ENCODE measurements at regions not wholly inside any gene's neighbourhood (a gene's known extent, or its start where the extent isn't known, plus 50 kb on each side); places are given as distances from the start of the nearest gene placed in this dataset.
A peak's percentile ranks its signal among the peaks of the same experiment; 100 is the strongest.

DNA sequence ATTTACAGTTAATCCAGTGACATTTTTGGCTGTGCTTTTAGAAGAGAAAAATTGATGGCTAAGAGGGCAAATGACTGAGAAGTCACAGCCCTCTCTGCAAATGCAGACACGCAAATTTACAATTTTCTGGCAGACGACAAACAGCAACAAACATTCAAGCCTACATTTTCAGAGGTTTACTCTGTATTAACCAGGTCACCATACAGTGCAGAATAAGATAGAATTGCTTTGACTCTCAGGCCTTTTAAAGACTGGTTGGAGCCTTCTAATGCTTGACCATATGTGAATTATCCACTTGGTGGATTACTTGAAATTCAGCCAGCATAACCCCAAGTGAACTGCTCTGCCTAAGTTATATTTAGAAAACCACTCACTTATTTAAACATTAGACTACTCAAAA is 65.5 kb upstream of the FOXN2 start:
- H3K4me3 ChIP-seq (replicated peaks in 1 of 4; ENCODE audit: control extremely low read depth in 1 of 4, insufficient read depth in 1 of 4, low read depth in 3 of 4, low read length in 4 of 4) = peak overlapping the region in 3 of 4 experiments; percentile 17 to 26 (median 19)
- no peaks in the 10 kb centered on the region for H3K9me3 ChIP-seq (ENCODE audit: control insufficient read depth, insufficient read depth, low read depth, low read length)
- peaks cover 24% of the 10 kb centered on the region for H3K4me1 ChIP-seq (ENCODE audit: control insufficient read depth, extremely low read depth, insufficient read depth, low read length)
- peak overlapping the region; percentile 67 for H3K4me2 ChIP-seq (ENCODE audit: extremely low read depth, insufficient read depth, low read length)
- H3K36me3 ChIP-seq (ENCODE audit: control insufficient read depth, insufficient read depth, low read length) = no peaks in the 10 kb centered on the region
- no peak for TF ChIP-seq EZH2 (IDR thresholded peaks at IDR 0.05; ENCODE audit: low read length, missing control alignments)
- TF ChIP-seq, protein P1, sequence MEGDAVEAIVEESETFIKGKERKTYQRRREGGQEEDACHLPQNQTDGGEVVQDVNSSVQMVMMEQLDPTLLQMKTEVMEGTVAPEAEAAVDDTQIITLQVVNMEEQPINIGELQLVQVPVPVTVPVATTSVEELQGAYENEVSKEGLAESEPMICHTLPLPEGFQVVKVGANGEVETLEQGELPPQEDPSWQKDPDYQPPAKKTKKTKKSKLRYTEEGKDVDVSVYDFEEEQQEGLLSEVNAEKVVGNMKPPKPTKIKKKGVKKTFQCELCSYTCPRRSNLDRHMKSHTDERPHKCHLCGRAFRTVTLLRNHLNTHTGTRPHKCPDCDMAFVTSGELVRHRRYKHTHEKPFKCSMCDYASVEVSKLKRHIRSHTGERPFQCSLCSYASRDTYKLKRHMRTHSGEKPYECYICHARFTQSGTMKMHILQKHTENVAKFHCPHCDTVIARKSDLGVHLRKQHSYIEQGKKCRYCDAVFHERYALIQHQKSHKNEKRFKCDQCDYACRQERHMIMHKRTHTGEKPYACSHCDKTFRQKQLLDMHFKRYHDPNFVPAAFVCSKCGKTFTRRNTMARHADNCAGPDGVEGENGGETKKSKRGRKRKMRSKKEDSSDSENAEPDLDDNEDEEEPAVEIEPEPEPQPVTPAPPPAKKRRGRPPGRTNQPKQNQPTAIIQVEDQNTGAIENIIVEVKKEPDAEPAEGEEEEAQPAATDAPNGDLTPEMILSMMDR (conservative IDR thresholded peaks at IDR 0.05 in 1 of 2, IDR thresholded peaks at IDR 0.05 in 1 of 2; ENCODE audit: low read depth in 1 of 2, low read length in 2 of 2) = no peak
- no peak overlapping the region for H3K9ac ChIP-seq (ENCODE audit: insufficient read depth, low read length)
- peak; percentile 72 to 92 for DNase-seq (ENCODE audit: low read depth in 2 of 2)
- no peaks in the 10 kb centered on the region for H3K79me2 ChIP-seq (ENCODE audit: control insufficient read depth, insufficient read depth, low read length)
- H2AFZ ChIP-seq (ENCODE audit: low read length) = no peak overlapping the region
- no peaks in the 10 kb centered on the region for H4K20me1 ChIP-seq (ENCODE audit: control insufficient read depth, extremely low read depth, insufficient read depth, low read length)
- peak overlapping the region; percentile 83 for H3K27ac ChIP-seq (ENCODE audit: insufficient read depth, low read length)
- H3K27me3 ChIP-seq (ENCODE audit: control insufficient read depth, insufficient read depth, low read length) = no peaks in the 10 kb centered on the region

DNA sequence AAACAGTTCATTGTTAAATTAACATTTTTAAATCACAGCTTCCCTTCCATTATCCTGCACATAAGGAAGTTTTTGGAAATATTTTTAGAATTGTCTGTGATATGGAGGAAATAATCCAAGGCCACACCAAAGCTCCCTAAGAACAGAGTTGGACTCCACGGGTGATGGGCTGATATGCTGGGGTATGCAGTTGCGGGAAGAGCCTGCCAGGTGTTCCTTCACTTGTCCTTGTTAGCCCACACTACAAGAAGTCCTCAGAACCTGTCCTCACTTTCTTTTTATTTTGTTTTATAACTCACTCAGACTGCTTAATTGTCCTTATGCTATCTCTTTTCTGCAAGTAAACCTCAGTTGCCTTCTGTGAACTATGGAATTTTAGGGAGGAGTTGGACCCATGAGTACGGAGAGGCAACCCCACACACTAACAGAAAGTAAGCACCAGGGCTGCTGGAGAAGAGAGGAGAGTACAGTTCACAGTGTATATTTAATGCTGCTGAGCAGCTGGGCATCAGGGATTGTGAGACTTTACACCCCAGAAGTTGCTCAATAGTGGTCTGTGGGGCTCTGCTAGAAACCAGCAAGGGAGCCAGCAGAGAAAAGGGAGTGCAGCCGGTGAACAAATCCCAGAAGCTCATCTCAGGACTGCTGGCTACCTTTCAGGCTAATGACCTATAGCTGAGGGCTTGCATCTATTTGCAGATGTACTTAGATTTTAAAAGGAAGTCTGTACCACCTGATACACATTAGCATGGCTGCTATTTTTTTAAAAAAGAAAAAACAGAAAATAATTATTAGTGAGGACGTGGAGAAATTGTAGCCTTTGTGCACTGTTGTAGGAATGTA is 64.6 kb upstream of the FOXN2 start:
- H2AFZ ChIP-seq (ENCODE audit: low read length) = peak overlapping the region; percentile 31
- no peak overlapping the region for H3K9ac ChIP-seq (ENCODE audit: insufficient read depth, low read length)
- peak overlapping the region in 2 of 4 experiments; percentile 3 for H3K4me3 ChIP-seq (replicated peaks in 1 of 4; ENCODE audit: control extremely low read depth in 1 of 4, insufficient read depth in 1 of 4, low read depth in 3 of 4, low read length in 4 of 4)
- H3K27me3 ChIP-seq (ENCODE audit: control insufficient read depth, insufficient read depth, low read length) = no peaks in the 10 kb centered on the region
- H4K20me1 ChIP-seq (ENCODE audit: control insufficient read depth, extremely low read depth, insufficient read depth, low read length) = no peaks in the 10 kb centered on the region
- peak overlapping the region; percentile 67 for H3K4me2 ChIP-seq (ENCODE audit: extremely low read depth, insufficient read depth, low read length)
- H3K79me2 ChIP-seq (ENCODE audit: control insufficient read depth, insufficient read depth, low read length) = no peaks in the 10 kb centered on the region
- peaks cover 24% of the 10 kb centered on the region for H3K4me1 ChIP-seq (ENCODE audit: control insufficient read depth, extremely low read depth, insufficient read depth, low read length)
- H3K9me3 ChIP-seq (ENCODE audit: control insufficient read depth, insufficient read depth, low read depth, low read length) = no peaks in the 10 kb centered on the region
- TF ChIP-seq, protein P1 (conservative IDR thresholded peaks at IDR 0.05 in 1 of 2, IDR thresholded peaks at IDR 0.05 in 1 of 2; ENCODE audit: low read depth in 1 of 2, low read length in 2 of 2) = no peak
- H3K36me3 ChIP-seq (ENCODE audit: control insufficient read depth, insufficient read depth, low read length) = no peaks in the 10 kb centered on the region
- peak overlapping the region; percentile 83 for H3K27ac ChIP-seq (ENCODE audit: insufficient read depth, low read length)
- peak; percentile 15 to 85 for DNase-seq (ENCODE audit: low read depth in 2 of 2)

DNA sequence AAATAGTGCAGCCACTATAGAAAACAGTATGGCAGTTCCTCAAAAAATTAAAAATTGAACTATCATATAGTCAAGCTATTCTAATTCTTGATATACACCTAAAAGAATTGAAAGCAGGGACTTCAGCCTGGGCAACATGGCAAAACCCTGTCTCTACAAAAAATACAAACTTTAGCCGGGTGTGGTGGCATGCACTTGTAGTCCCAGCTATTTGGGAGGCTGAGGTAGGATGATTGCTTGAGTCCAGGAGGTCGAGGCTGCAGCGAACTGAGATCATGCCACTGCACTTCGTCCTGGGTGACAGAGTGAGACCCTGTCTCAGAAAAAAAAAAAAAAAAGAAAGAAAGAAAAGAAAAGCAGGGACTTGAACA is 64.0 kb upstream of the FOXN2 start:
- Histone ChIP-seq H3K79me2 (ENCODE audit: control insufficient read depth, insufficient read depth, low read length) (no peaks in the 10 kb centered on the region), H3K4me2 (ENCODE audit: extremely low read depth, insufficient read depth, low read length) (no peak overlapping the region), H3K9ac (ENCODE audit: insufficient read depth, low read length) (no peak overlapping the region), H4K20me1 (ENCODE audit: control insufficient read depth, extremely low read depth, insufficient read depth, low read length) (no peaks in the 10 kb centered on the region), H3K4me1 (ENCODE audit: control insufficient read depth, extremely low read depth, insufficient read depth, low read length) (peaks cover 24% of the 10 kb centered on the region), H3K9me3 (ENCODE audit: control insufficient read depth, insufficient read depth, low read depth, low read length) (no peaks in the 10 kb centered on the region), H3K4me3 (replicated peaks in 1 of 4; ENCODE audit: control extremely low read depth in 1 of 4, insufficient read depth in 1 of 4, low read depth in 3 of 4, low read length in 4 of 4) (no peak overlapping the region), H2AFZ (ENCODE audit: low read length) (no peak overlapping the region), H3K27ac (ENCODE audit: insufficient read depth, low read length) (no peak overlapping the region), H3K27me3 (ENCODE audit: control insufficient read depth, insufficient read depth, low read length) (no peaks in the 10 kb centered on the region), H3K36me3 (ENCODE audit: control insufficient read depth, insufficient read depth, low read length) (no peaks in the 10 kb centered on the region)
- TF ChIP-seq EZH2 (IDR thresholded peaks at IDR 0.05; ENCODE audit: low read length, missing control alignments) = no peak
- TF ChIP-seq, protein P1 (conservative IDR thresholded peaks at IDR 0.05 in 1 of 2, IDR thresholded peaks at IDR 0.05 in 1 of 2; ENCODE audit: low read depth in 1 of 2, low read length in 2 of 2) = no peak
- DNase-seq (ENCODE audit: low read depth in 2 of 2) = no peak
